Inferior parietal cortex (tissue), 1 donor: ENCODE measurements at regions not wholly inside any gene's neighbourhood (a gene's known extent, or its start where the extent isn't known, plus 50 kb on each side); places are given as distances from the start of the nearest gene placed in this dataset.

ENCODE experiments used
- DNase-seq: peaks from one replicate; pipeline ENCODE4 v3.0.0-alpha.2; 2016; ENCODE audit errors: extremely low spot score

DNA sequence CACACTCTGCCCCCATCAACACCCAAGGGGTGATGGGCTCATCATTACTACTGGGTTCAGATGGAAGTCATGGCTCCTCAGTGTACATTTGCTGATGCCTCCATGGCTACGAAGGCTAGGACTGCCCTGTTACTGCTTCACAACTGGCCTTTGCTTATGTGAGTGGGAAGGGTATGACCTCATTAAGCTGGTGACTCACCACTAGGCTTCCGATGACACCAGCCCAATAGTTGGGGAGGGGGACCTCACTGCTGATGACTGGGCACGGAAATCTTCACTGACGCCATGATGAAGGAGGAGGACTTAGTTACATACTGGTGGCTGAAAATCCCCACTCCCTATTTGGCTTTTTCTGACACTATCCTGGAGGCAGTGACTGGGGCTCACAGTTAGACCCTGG is 263.2 kb downstream of the CMPK2 start:
- no peak for DNase-seq

DNA sequence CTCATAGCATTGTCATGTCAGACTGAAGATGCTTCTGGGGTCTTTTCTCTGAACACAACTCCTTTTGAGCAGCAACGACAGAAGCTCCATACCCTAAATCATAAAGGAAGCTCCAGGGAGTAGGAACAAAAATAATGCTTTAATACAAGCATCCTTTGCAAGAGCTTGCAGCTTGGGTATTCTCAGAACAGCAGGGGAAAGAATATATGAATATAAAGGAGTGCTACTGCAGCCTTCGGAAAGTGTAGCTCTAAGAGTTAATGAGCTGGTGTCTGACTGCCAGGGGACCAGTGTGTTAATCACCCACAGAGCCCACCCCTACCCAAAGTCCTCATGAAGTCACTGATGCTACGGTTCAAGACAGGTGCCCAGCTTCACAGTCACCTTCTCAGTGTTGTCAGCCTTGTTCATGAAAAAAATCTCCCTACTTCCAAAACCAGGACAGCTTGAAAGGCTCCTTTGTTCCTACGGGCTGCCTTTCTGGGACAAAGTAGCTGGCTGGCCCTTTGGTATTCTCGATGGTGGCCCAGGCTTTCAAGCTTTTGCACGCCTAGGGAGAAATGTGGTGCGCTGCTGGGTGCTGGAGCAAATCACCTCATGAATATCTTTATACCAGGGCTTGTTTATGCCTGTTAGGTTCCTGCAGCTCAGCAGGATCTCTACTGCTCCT is 259.7 kb downstream of the CMPK2 start:
- DNase-seq, result no peak

DNA sequence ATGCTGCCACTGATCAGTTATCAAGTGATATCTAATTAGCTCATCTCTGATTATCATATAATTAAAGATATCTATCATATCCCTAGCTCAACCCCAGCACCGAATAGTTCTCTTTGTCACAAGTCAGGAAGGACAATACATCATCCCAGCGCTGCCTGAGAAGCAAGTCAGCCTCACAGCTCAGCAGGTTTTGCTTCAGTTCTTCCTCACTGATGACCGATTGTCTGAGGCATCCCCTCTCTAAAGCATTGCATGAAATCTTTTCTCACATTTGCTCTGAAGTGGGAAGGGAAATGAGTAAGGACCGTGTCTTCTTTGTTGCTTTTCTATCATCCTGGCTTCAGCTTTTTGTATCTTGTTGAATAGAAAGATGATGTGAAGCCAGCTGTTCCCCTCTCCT is 247.9 kb downstream of the CMPK2 start:
- no peak for DNase-seq

DNA sequence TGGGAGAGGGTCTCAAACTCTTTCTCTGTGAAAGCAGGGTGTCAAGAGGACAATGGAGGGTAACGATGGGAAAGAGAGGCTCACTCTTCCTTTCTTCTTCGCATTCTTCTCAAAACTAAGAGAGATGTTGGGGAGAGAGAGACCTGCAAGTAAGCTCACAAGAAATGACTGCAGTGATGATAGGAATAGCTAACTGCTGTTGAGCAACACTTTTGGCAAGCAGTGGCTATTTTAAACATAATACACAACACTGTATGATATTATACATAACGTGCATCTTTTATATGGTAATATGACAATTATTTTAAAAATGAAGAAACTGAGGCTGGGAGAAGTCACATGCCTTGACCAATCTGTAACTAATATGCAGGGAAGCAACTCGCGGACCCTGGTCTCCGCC is 247.5 kb downstream of the CMPK2 start:
- DNase-seq, result no peak

DNA sequence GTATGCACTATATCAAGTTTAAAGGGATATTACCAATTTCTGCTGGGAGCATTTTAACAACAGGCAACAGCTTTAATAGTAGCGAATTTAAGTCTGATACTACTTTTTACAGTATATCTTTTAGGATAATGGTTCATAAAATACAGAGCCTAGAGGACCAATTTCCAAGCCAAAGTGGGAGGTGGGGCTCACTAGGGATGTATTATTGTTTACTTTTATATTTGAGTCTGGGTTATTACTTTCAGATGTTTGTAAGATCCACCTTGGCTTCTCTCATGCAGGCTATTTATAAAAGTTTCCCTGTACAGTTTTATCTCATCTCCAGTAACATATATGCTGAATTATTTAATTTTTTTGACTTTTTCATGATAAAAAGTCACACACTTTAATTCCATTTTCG is 242.0 kb downstream of the CMPK2 start:
- no peak for DNase-seq

DNA sequence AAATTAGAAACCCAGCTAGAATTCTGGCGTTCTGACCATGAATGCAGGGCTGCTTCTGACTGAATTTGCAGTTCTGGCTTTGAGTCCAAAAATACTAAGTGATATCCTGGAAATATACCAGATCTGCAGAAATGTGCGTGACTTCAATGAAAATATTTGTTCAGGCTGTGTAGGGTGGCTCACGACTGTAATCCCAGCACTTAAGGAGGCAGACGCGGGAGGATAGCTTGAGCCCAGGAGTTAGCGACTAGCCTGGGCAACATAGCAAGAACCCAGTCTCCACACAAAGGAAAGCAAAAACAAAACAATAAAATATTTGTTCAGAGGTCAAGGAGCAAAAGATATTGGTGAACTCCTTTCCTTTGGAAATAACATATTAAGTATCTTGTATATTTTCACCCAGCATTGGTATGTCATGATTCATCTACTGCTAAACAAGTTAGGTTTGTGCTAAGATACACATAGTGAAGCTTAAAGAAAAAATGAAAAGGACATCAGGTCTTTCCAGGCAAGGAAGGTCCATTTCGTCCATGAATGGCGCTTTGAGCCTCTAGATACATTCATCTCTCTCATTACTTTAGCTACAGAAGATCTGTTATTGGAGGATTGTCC is 239.2 kb downstream of the CMPK2 start:
- DNase-seq, result no peak

DNA sequence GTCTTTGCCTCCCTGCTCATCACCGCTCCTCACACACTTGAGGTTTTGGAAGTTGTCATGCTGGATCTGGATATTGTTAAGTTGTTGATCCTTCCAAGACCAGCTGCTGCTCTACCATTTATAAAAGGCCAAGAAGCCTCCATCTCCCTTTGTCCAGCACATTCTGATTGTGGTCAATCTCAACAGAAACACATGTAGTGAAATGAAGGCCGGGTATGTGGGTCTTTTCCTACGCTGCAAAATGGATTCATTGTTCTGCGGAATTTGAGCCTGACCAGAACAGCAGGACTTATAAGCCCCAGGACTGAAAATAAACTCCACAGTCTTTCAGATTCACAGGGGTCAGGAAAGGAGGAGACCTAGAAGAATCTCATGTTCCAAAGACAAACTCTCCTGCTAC is 238.4 kb downstream of the CMPK2 start:
- no peak for DNase-seq

DNA sequence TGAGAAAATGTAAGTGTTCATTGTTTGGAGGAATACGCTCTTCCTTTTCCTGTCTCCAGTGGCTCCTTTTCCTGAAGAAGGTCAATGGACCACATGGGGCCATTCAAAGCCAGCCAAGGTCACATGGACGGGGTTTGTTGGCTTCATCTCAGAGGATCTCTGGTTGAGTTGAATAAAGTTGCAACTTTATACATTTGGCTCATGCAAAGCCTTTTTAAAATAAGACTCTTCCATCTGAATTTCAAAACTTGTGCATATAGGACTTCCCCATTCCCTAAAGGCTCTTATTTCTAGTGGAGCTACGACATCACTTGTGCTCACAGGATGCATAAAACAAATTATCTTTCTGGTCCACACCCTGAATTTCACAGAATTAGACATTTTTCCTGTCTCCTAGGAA is 235.5 kb downstream of the CMPK2 start:
- no peak for DNase-seq

DNA sequence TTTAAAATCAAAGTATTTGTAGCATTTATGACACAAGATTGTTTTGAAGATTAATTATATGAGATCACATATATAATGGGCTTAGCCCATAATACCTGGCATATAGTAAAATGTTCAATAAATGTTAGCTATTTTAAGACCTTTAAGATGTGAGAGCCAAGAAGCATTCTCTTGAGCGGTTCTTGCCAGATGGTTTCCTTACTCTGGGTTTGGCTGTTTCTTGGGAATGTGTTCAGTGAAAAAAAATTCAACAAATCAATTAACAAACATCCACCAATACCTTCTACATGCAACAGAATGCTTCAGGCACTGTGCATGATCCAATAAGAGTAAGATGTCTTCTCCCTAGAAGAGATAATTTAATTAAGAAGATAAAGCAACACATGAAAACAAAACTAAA is 230.4 kb downstream of the CMPK2 start:
- no peak for DNase-seq

DNA sequence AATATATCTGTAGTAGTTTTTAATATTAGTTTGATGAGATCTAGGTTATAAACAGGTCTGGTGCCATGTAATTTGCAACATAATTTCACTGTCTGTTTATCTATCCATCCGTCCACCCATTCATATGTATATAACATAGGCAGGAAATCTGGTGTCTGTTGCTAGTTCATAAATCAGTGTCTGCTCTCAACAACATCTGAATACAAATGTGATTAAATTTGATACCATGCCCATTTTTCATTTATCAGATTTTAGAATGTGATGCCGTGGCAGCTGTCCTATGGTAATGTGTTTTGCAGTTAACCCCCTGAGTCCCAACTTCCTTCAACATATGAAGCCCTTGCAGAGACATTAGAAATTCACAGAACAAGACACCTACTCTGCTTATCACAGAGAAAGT is 228.4 kb downstream of the CMPK2 start:
- DNase-seq, result no peak

DNA sequence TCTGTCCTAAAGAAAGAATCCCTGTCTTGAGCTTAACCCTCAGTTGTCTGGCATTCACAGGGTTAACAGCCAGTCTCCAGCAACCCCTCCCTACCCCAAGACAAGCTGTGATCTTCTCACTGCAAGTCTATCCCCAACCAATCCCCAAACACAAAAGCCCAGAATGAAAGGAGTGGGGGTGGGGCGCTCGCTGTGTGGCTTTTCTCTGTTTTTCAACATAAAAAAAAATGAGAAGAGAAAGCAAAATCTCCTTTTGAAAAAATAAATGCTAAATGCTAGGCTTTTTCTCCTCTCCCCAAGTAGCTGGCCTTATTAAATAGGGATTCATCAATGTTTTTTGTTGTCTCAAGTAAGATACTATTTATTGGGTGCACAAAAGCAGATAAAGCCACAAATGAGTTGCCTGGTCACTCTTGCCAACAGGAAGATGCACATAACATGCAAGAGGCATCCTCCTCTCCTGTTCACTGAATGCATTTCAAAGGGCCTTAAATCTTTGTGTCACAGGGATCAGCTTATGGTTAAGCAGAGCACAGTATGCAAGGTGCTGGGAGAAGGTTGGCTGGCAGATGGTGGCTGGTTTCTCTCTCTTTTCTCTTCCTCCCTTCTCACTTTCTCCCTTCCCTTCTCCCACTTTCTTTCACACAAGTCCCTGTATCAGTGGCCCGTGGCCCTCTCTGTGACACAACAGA is 225.6 kb downstream of the CMPK2 start:
- DNase-seq, result no peak

DNA sequence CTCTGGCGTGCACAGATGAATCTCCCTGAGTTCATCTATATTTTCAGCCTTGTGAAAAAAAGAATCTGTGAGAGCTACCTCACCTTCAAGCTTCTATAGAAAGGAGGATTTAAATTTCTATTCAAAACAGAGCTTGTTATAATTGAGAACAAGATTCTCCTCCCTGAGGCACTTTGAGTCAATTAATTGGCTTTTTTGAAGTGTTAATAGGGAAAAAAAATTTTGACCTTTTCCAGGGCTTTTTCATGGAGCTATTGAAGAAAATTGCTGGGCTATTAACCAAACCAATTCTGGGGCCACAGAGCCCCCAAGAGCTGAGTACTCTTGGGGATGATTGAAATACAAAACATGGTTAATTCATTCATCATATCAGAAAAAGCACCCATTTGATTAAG is 225.1 kb downstream of the CMPK2 start:
- no peak for DNase-seq

DNA sequence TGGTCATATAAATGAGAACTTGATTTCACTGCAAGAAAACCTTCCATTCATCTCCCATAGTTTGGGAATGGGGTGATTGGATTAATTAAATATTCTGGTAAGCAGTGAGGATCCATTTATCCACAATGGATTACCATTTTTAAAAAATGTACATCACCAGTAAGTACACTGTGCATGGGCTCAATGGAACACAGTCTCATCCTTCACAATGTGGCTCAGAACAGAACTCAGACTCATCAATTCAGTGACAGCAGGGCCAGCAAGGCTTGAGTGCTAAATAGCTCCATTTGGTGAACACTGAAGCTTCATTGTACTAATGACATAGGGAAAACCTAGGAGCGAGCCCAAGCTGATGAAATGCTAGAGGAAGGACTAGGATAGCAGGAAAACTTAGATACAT is 223.8 kb downstream of the CMPK2 start:
- peak; percentile 8 for DNase-seq

DNA sequence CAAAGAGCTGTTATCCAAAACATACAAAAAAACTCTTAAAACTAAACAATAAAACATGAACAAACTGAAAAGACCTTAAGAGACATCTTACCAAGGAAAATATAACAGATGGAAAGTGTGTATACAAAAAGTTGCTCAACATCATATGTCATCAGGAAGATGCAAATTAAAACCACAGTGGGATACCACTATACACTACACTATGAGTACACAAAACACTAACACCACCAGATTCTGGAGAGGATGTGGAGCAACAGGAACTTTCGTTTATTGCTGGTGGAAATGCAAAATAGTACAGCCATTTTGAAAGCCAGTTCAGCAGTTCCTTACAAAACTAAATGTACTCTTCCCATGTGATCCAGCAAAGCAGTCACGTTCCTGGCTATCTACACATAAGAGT is 221.4 kb downstream of the CMPK2 start:
- DNase-seq, result no peak

DNA sequence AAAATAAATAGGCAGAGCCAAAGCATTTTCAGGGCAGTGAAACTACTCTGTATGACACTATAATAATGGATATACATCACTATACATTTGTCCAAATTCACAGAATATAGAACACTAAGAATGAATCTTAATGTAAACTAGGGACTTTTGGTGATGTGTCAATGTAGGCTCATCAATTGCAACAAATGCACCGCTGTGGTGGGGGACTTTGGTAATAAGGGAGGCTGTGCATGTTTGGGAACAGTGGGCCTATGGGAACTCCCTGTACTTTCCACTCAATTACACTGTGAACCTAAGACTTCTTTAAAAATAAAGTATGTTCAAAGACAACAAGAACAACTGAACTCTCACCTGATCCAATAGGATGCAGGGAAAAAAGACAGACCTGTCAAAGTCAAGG is 220.7 kb downstream of the CMPK2 start:
- no peak for DNase-seq

DNA sequence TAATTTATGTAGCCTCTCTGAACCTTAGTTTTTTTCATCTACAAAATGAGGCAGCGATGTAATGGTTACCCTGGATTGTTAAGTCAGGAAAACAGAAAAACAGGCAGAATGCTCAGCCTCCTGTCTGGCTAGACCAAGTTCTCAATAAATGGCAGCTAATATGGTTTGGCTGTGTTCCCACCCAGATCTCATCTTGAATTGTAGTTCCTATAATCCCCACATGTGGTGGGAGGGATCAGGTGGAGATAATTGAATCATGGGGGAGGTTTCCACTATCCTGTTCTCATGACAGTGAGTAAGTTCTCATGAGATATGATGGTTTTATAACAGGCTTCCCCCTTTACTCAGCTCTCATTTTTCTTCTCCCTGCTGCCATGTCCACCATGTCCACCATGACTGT is 220.0 kb downstream of the CMPK2 start:
- no peak for DNase-seq

DNA sequence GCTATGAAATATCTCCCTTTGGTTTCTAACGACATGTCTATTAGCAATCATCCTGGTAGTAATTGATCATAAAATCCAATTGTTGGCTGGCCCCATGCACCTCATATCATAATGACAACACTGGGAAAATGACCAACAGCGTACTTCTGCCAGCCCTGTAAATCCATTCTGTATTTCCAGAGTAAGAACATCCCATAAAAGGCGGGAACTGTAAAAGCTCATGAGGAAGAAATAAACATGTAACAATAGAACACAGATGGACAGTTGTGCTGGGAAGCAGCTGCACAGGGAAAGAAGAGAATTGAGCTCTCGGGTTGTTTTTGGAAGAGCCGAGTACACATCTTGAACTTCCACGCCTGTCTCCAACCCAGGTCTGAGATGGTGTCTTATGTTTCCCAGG is 218.7 kb downstream of the CMPK2 start:
- DNase-seq, result no peak

DNA sequence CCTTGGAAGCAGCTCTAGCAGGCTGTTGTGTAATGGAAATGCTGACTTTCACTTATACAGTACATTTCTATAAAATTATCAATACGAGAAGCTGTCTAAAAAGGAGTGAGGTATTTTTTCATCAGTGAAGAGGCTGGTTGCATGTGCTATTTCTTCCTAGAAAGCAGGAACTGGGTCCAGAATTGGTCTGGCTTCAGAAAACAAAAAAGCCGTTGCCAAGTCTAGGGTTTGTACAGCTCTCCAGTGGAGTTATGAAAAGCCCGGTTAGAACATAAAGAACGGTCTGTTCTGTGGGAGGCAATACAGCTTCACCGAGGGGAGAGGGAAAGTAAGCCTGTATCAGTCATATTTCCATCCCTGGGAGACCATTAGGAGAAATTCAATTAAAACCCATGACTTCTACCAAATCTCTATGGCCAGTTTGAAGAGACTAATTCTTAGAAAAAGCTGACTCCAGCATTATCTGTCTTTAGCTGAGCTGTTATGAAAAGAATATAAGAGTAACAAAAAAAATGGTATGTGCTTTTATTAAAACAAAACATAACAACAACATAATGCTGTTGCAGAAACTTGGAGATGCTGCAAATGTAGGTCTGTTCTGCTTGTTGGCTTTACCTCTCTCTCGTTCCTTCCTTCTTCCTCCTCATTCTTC is 217.0 kb downstream of the CMPK2 start:
- peak; percentile 54 for DNase-seq

DNA sequence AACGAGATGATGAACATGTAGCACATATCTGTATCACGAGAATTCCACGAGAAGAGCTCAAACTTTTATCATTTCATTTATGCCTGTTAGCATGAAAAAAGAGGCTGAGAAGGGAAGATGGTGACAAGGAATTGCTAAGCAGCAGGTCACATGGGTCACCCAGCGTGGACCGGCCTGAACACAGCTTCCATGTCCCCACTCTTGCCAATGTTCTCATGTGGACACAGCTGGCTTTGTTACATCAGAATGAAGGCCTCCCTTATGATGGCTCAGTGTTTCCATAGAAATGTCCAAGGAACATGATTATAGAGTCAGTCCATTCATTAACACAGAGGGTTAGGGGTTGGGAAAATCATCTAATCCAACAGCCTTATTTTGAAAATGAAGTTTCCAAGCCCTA is 215.4 kb downstream of the CMPK2 start:
- peak; percentile 58 for DNase-seq

DNA sequence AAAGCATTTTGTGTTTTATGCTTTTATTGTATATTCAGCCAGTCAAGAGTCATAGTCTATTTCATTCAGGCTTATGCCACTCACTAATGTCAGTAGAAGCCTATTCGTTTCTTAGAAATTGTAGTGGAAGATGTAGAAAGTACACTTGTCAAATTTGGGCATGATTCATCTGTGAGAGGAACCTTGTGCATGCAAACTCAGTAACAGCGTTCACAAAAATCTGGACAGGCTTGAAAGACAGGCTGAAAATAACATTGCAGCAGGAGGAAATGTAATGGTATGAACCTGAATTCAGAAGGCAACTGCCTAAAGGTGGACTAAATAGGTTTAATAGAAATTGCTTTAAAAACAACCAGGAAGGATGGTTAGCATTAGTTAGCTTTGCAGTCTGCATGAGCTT is 213.5 kb downstream of the CMPK2 start:
- peak; percentile 5 for DNase-seq

DNA sequence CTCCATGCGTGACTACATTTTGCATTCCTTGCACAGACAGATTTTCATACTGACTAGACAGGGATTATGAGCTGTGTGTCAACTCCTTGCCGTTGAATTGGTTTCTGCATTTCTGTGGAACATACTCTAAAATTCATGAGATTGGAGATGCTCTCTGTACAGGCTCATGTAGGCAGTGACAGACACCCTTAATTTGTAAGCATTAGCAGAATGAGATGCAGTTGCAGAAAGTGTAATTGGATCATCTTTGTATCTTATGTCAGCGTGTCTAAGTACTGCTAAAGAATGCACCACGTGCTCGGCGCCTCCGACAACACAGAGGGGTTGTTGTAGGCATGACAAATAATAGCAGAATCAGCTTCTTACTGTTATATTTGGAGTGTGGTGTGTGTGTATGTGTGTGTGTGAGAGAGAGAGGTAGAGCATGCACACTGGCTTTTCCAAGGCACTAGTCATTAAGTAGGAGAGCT is 212.4 kb downstream of the CMPK2 start:
- peak; percentile 7 for DNase-seq

DNA sequence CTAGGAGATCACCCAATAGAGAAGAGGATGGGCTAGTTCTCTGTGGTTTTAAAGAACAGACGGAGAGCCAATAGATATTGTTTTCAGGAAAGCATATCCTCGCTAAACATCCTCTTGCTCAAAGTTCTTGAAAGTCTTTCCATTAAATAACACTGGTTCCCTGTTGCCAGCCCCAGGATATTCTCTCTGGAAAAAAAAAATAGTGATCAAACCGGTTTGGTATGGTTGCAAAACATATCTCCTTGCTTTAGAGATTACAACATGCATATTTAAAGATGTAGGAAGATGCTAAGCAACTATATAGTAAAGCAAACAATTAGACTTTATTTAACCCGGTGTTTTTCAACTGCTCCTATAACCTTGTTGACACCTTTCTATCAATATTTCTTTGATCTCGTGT is 211.4 kb downstream of the CMPK2 start:
- DNase-seq, result no peak

DNA sequence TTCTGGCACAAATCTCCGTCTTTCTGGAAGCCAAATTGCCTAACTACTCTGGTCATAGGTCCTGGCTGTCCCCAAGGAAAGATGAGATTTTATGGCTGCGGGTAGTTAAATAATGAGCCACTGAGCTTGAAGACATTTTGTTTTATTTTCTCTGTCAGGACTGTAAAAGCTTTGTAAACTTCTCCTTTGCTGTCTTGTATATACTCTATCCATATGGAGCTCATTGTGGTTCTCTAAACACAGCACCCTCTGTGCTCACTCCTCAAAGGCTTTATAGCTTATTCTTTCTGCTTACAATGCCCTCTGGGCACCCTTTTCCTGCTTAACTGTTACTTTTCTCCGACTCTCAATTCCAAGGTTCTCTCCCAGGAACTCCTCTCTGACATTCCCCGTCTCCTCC is 209.1 kb downstream of the CMPK2 start:
- no peak for DNase-seq
